ENCODE measurements at regions not wholly inside any gene's neighbourhood (a gene's known extent, or its start where the extent isn't known, plus 50 kb on each side); places are given as distances from the start of the nearest gene placed in this dataset.

GRCh38 chr11:28837599-28837998 lies 729.4 kb downstream of the METTL15 start:
- TF ChIP-seq CTCF (IDR thresholded peaks at IDR 0.05; ENCODE audit: insufficient read depth, missing control alignments): no peak
- no peak for FAIRE-seq
- no peak for DNase-seq (ENCODE audit: insufficient read length, low spot score)

DNA sequence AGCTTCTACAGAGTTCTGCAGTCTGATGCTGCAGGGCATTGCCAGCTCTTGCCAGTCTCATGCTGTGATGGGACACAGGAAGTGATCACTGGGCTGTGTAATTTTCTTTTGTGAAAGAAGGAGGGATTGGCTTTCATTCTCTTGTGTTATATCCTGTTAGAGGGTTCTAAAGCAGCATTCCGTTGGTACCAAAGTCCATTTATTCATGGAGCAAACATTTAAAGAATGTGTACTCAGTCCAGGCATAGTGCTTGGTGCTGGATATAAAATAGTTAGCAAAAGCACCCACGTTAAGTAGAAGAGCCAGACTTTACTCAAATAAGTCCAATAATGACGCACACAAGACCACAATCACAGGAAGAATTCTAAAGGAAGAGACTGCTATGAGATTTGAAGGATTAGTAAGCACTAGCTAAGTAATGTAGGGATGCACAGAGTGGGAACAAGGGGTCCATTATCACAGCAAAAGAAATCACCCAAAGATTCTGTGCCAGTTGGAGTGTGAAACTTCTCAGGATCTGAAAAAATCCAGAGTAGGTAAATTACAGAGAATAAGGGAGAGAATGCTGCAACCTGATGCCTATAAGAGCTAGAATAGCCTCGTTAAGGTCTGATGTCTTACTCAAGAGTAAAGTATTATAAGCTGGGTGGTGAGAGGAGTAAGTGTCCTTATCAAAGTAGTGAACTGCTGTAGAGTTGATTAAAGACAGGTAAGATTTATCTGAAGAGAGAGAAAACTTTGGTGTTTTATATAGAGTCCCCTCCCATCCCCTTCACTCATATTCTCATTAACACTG lies 728.3 kb downstream of the METTL15 start:
- DNase-seq (ENCODE audit: insufficient read length, low spot score) (no peak), FAIRE-seq (no peak)

GRCh38 chr11:28835790-28836189 lies 727.6 kb downstream of the METTL15 start:
- FAIRE-seq: no peak
- TF ChIP-seq CTCF (IDR thresholded peaks at IDR 0.05; ENCODE audit: insufficient read depth, missing control alignments): no peak
- DNase-seq (ENCODE audit: insufficient read length, low spot score): no peak

More for the DNA sequence above, 728.3 kb downstream of the METTL15 start:
- TF ChIP-seq CTCF (IDR thresholded peaks at IDR 0.05; ENCODE audit: insufficient read depth, missing control alignments): no peak

- DNase-seq (ENCODE audit: insufficient read length, low spot score): no peak
- FAIRE-seq: no peak
- TF ChIP-seq CTCF (IDR thresholded peaks at IDR 0.05; ENCODE audit: insufficient read depth, missing control alignments): no peak
These were observed 727.1 kb downstream of the METTL15 start for GRCh38 chr11:28835317-28835716.

DNA sequence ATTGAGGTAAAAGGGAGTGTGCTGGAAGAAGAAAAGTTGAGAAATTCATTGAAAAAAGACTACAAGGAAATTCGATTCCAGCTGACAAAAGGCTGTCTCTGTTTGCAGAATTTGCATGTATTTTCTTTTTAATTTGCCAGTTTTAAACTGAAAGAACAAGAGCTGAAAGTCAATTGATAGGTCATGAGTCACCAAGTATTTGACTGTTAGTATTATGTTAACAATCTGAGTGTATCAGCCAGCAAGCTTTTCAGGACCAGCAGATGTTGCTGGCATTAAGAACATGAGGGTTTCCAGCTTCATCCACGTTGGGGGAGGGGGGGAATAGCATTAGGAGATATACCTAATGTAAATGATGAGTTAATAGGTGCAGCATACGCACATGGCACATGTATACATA lies 726.7 kb downstream of the METTL15 start:
- FAIRE-seq: peak; percentile 80
- DNase-seq (ENCODE audit: insufficient read length, low spot score): no peak

DNA sequence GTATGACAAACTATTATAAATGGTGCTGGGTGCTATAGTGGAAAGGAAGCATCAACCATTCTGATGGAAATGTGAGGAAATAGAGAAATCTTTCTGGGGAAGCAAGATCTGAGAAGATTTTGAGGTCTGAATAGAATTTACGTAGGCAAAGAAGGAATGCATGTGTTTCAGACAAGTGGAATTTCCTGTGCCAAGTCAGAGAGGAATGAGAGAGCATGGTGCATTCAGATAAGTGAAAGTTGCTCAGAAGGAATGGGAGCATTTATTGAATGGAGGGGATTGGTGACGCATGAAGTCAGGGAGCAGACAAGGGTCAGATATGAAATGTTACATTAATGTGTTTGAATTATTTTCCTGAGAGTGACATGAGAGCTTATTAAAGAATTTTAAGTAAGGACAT lies 725.5 kb downstream of the METTL15 start:
- FAIRE-seq (no peak), DNase-seq (ENCODE audit: insufficient read length, low spot score) (no peak)
- TF ChIP-seq CTCF (IDR thresholded peaks at IDR 0.05; ENCODE audit: insufficient read depth, missing control alignments): no peak

More for the DNA sequence above, 726.7 kb downstream of the METTL15 start:
- no peak for TF ChIP-seq CTCF (IDR thresholded peaks at IDR 0.05; ENCODE audit: insufficient read depth, missing control alignments)

GRCh38 chr11:28833169-28833568 lies 725.0 kb downstream of the METTL15 start:
- no peak for FAIRE-seq

More at GRCh38 chr11:28833169-28833568, 725.0 kb downstream of the METTL15 start:
- no peak for TF ChIP-seq CTCF (IDR thresholded peaks at IDR 0.05; ENCODE audit: insufficient read depth, missing control alignments)
- no peak for DNase-seq (ENCODE audit: insufficient read length, low spot score)

Data from D721Med (cell line).